GM13977 (cell line): ENCODE measurements at regions not wholly inside any gene's neighbourhood (a gene's known extent, or its start where the extent isn't known, plus 50 kb on each side); places are given as distances from the start of the nearest gene placed in this dataset.

Experiments
- DNase-seq: peaks from one replicate; pipeline ENCODE4 v3.0.0; 2012; ENCODE audit warnings: low spot score
- CTCF ChIP-seq: IDR thresholded peaks from 2 replicates; pipeline ENCODE4 v1.5.1; 2012; ENCODE audit warnings: mild to moderate bottlenecking, control low read depth; ENCODE audit not compliant: insufficient read depth; ENCODE audit errors: extremely low read depth, missing control alignments
- in situ Hi-C: fragments of 300-500 bp; cut with MboI; formaldehyde crosslinking; loops from one replicate; pipeline ENCODE4 v1.12.0; 2022; ENCODE audit warnings: low sequenced_read_pairs, low pct_unique_long_range_greater_than_20kb, mixed read lengths, inconsistent platforms; ENCODE audit not compliant: unreplicated experiment

- in situ Hi-C loops: no loop called here
- no peak for TF ChIP-seq CTCF
- DNase-seq: no peak
Observed at GRCh38 chr3:82410366-82410765, 648.9 kb upstream of the GBE1 start.

GRCh38 chr3:82409842-82410241 lies 648.4 kb upstream of the GBE1 start:
- in situ Hi-C loops: no loop called here
- no peak for DNase-seq
- TF ChIP-seq CTCF: no peak

- TF ChIP-seq CTCF: no peak
- in situ Hi-C loops: no loop called here
- DNase-seq: no peak
Observed at GRCh38 chr3:82392203-82392775, 630.8 kb upstream of the GBE1 start.

- TF ChIP-seq CTCF: no peak
- no peak for DNase-seq
- in situ Hi-C loops: no loop called here
Observed at GRCh38 chr3:82390868-82391267, 629.4 kb upstream of the GBE1 start.

GRCh38 chr3:82386647-82387046 lies 625.2 kb upstream of the GBE1 start:
- no peak for TF ChIP-seq CTCF
- in situ Hi-C loops: no loop called here

GRCh38 chr3:82384181-82384580 lies 622.7 kb upstream of the GBE1 start:
- no peak for DNase-seq
- no peak for TF ChIP-seq CTCF
- in situ Hi-C loops: no loop called here

More at GRCh38 chr3:82386647-82387046, 625.2 kb upstream of the GBE1 start:
- DNase-seq: peak; percentile 9

GRCh38 chr3:82382831-82383230 lies 621.4 kb upstream of the GBE1 start:
- in situ Hi-C loops: no loop called here
- TF ChIP-seq CTCF: no peak
- DNase-seq: no peak
